Stimulated activated CD4-positive, alpha-beta T cell treated with anti-CD3 and anti-CD28 coated beads, TNF-alpha, amount 100 ng/mL, for 4 hours (primary cell): ENCODE measurements at regions not wholly inside any gene's neighbourhood (a gene's known extent, or its start where the extent isn't known, plus 50 kb on each side); places are given as distances from the start of the nearest gene placed in this dataset.

Source experiments
- DNase-seq, 3 experiments: peaks; one replicate each; pipeline ENCODE4 v3.0.0-alpha.2; 2020; ENCODE audit warnings: low read depth in 3 of 3

GRCh38 chr9:36462245-36462644, 62.2 kb upstream of the RNF38 start:
- no peak for DNase-seq

- no peak for DNase-seq
Observed at GRCh38 chr9:36461323-36461722, 61.3 kb upstream of the RNF38 start.

- peak in 2 of 3 experiments; percentile 2 to 9 for DNase-seq
Observed at GRCh38 chr9:36458430-36458915, 58.4 kb upstream of the RNF38 start.

- DNase-seq = no peak
Observed at GRCh38 chr9:36457836-36458429, 57.9 kb upstream of the RNF38 start.

- DNase-seq = no peak
Observed at GRCh38 chr9:36456480-36457065, 56.5 kb upstream of the RNF38 start.

GRCh38 chr9:36451949-36452348, 51.9 kb upstream of the RNF38 start:
- DNase-seq = no peak

- no peak for DNase-seq
Observed at GRCh38 chr9:36450110-36450732, 50.2 kb upstream of the RNF38 start.
